ENCODE measurements at regions not wholly inside any gene's neighbourhood (a gene's known extent, or its start where the extent isn't known, plus 50 kb on each side); places are given as distances from the start of the nearest gene placed in this dataset.

DNA sequence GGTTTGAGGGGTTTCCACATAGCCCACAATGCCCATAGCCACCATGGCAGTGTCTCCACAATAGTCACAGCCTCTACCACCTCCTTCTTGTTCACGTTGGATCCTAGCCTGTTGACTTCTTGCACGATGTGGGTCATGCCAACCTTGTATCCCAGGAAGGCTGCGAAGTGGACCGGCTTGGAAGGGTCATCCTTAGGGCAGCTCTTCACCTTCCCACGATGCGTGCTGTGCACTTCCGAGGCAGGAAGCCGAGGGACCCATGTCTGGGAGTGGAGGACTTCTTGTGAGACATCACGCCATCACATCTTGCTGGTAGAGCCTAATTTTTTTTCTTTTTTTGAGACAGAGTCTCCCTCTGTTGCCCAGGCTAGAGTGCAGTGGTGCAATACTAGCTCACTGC, 144.6 kb upstream of the ASB18 start:
- TF ChIP-seq EZH2phosphoT487 (IDR thresholded peaks at IDR 0.05; ENCODE audit: borderline replicate concordance, low read length) (no peak), EZH2 (IDR thresholded peaks at IDR 0.05; ENCODE audit: low read length, unreplicated experiment) (no peak)
- TF ChIP-seq, protein P1, sequence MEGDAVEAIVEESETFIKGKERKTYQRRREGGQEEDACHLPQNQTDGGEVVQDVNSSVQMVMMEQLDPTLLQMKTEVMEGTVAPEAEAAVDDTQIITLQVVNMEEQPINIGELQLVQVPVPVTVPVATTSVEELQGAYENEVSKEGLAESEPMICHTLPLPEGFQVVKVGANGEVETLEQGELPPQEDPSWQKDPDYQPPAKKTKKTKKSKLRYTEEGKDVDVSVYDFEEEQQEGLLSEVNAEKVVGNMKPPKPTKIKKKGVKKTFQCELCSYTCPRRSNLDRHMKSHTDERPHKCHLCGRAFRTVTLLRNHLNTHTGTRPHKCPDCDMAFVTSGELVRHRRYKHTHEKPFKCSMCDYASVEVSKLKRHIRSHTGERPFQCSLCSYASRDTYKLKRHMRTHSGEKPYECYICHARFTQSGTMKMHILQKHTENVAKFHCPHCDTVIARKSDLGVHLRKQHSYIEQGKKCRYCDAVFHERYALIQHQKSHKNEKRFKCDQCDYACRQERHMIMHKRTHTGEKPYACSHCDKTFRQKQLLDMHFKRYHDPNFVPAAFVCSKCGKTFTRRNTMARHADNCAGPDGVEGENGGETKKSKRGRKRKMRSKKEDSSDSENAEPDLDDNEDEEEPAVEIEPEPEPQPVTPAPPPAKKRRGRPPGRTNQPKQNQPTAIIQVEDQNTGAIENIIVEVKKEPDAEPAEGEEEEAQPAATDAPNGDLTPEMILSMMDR (conservative IDR thresholded peaks at IDR 0.05; ENCODE audit: low read depth, low read length): no peak
- H3K4me2 ChIP-seq (ENCODE audit: low read length): no peak overlapping the region
- H3K27ac ChIP-seq (ENCODE audit: low read length): no peak overlapping the region
- no peaks in the 10 kb centered on the region for H3K36me3 ChIP-seq (ENCODE audit: low read depth, low read length)
- H3K79me2 ChIP-seq (ENCODE audit: low read length): no peaks in the 10 kb centered on the region
- no peak for ATAC-seq
- H3K4me1 ChIP-seq (ENCODE audit: insufficient read depth, low read length): no peaks in the 10 kb centered on the region
- intact Hi-C loops (cut with micrococcal nuclease): no loop called here
- no peaks in the 10 kb centered on the region for H3K9me3 ChIP-seq (ENCODE audit: low read length)
- H3K4me3 ChIP-seq (ENCODE audit: low read length): no peak overlapping the region
- no peak for DNase-seq
- H2AFZ ChIP-seq (ENCODE audit: low read length): no peak overlapping the region
- CTCF ChIA-PET: no interaction called here
- BruUV-seq (replicated peaks): no TSS peak
- H3F3A ChIP-seq (ENCODE audit: low read length, unreplicated experiment): no peaks in the 10 kb centered on the region
- POLR2A ChIA-PET (ENCODE audit: unreplicated experiment): no interaction called here
- no peaks in the 10 kb centered on the region for H3K9me2 ChIP-seq (replicated peaks; ENCODE audit: low read length)
- peaks cover 17% of the 10 kb centered on the region for H3K27me3 ChIP-seq (ENCODE audit: low read length)
- no peak overlapping the region for H3K9ac ChIP-seq (ENCODE audit: low read length)
- H4K20me1 ChIP-seq (ENCODE audit: low read length): no peaks in the 10 kb centered on the region

DNA sequence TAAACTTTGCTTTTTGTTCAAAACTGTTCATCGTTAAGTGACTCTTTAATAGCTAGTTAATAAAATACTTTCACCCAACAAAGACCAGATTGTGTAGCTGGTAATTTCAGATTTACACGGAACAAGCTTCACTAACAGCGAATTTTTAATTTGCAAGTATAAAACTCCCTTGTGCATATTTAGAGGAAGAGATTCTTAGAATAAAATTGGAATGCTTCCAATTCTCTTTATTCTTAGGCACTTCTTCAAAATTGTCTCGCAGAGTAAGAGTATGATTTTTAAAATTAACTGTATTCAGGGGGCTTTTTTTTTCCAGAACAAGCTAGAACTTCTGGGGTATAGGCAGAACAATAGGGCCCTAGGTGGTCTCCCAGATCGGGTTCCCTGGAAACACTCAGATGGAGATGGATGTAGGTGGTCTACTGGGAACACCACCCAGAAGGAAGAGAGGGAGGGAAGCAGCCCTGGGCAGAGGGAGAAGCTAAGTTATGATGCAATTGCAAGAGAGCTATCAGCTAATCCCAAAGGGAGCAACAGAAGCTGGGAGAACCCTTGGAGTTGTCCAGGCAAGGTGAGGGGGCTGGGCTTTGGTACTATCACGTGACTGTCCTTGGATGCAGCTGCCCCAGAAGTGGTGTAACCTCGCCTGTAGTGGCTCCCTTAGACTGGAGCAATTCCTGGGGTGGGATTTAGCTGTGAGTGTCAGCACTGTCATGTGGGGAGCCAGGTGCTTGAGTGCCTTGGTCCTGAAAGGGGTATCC, 151.7 kb upstream of the ASB18 start:
- H3K36me3 ChIP-seq (ENCODE audit: low read depth, low read length): no peaks in the 10 kb centered on the region
- no peaks in the 10 kb centered on the region for H3K9me2 ChIP-seq (replicated peaks; ENCODE audit: low read length)
- no peaks in the 10 kb centered on the region for H3F3A ChIP-seq (ENCODE audit: low read length, unreplicated experiment)
- POLR2A ChIA-PET (ENCODE audit: unreplicated experiment): no interaction called here
- H2AFZ ChIP-seq (ENCODE audit: low read length): no peak overlapping the region
- H3K4me1 ChIP-seq (ENCODE audit: insufficient read depth, low read length): no peaks in the 10 kb centered on the region
- intact Hi-C loops (cut with micrococcal nuclease): no loop called here
- no peak overlapping the region for H3K9ac ChIP-seq (ENCODE audit: low read length)
- H3K4me3 ChIP-seq (ENCODE audit: low read length): no peak overlapping the region
- ATAC-seq (no peak), DNase-seq (no peak)
- peaks cover 45% of the 10 kb centered on the region for H3K27me3 ChIP-seq (ENCODE audit: low read length)
- H3K4me2 ChIP-seq (ENCODE audit: low read length): no peak overlapping the region
- CTCF ChIA-PET: interaction anchor here (0.6 kb wide), 1 partner anchor 579 kb away, joined by 4 read pairs; no protein-coding TSS in a partner anchor
- no peak overlapping the region for H3K27ac ChIP-seq (ENCODE audit: low read length)
- H3K9me3 ChIP-seq (ENCODE audit: low read length): no peaks in the 10 kb centered on the region
- BruUV-seq (replicated peaks): no TSS peak
- no peaks in the 10 kb centered on the region for H3K79me2 ChIP-seq (ENCODE audit: low read length)
- TF ChIP-seq, protein P1 (conservative IDR thresholded peaks at IDR 0.05; ENCODE audit: low read depth, low read length): no peak
- no peak for TF ChIP-seq EZH2phosphoT487 (IDR thresholded peaks at IDR 0.05; ENCODE audit: borderline replicate concordance, low read length)
- H4K20me1 ChIP-seq (ENCODE audit: low read length): no peaks in the 10 kb centered on the region

DNA sequence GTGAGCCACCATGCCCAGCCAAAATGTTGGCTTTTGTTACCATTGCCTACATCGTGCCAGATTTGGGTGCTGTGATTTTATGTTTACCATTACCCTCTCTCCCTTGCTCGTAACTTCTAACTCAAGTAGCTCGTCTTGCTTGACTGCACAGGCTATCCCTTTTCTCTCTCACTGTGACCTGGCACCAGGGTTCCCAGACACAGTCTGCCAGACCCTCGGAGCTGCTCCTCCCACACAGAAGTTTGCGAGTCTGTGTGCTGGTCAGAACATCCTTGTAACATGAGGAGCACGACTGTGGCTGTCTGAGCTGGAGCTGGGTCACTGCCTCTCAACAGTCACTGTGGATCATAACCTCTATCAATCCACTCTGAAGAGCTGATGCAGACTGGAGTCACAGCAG, 152.5 kb upstream of the ACKR3 start:
- ChIA-PET CTCF (no interaction called here), POLR2A (ENCODE audit: unreplicated experiment) (no interaction called here)
- H3K4me3 ChIP-seq (ENCODE audit: low read length): no peak overlapping the region
- no peaks in the 10 kb centered on the region for H3K79me2 ChIP-seq (ENCODE audit: low read length)
- H2AFZ ChIP-seq (ENCODE audit: low read length): no peak overlapping the region
- H3K9ac ChIP-seq (ENCODE audit: low read length): no peak overlapping the region
- no peaks in the 10 kb centered on the region for H3K36me3 ChIP-seq (ENCODE audit: low read depth, low read length)
- no TSS peak for BruUV-seq (replicated peaks)
- H3K4me2 ChIP-seq (ENCODE audit: low read length): no peak overlapping the region
- ATAC-seq (no peak), DNase-seq (no peak)
- H3K27me3 ChIP-seq (ENCODE audit: low read length): peaks cover 44% of the 10 kb centered on the region
- no peaks in the 10 kb centered on the region for H3F3A ChIP-seq (ENCODE audit: low read length, unreplicated experiment)
- H3K9me2 ChIP-seq (replicated peaks; ENCODE audit: low read length): no peaks in the 10 kb centered on the region
- no peaks in the 10 kb centered on the region for H3K4me1 ChIP-seq (ENCODE audit: insufficient read depth, low read length)
- no peak overlapping the region for H3K27ac ChIP-seq (ENCODE audit: low read length)
- no peaks in the 10 kb centered on the region for H3K9me3 ChIP-seq (ENCODE audit: low read length)
- no peaks in the 10 kb centered on the region for H4K20me1 ChIP-seq (ENCODE audit: low read length)
- TF ChIP-seq, protein P1 (conservative IDR thresholded peaks at IDR 0.05; ENCODE audit: low read depth, low read length): no peak
- no peak for TF ChIP-seq EZH2 (IDR thresholded peaks at IDR 0.05; ENCODE audit: low read length, unreplicated experiment)
- TF ChIP-seq EZH2phosphoT487 (IDR thresholded peaks at IDR 0.05; ENCODE audit: borderline replicate concordance, low read length): no peak
- intact Hi-C loops (cut with micrococcal nuclease): no loop called here

All from PC-3 (cell line).